ENCODE measurements at regions not wholly inside any gene's neighbourhood (a gene's known extent, or its start where the extent isn't known, plus 50 kb on each side); places are given as distances from the start of the nearest gene placed in this dataset.

DNA sequence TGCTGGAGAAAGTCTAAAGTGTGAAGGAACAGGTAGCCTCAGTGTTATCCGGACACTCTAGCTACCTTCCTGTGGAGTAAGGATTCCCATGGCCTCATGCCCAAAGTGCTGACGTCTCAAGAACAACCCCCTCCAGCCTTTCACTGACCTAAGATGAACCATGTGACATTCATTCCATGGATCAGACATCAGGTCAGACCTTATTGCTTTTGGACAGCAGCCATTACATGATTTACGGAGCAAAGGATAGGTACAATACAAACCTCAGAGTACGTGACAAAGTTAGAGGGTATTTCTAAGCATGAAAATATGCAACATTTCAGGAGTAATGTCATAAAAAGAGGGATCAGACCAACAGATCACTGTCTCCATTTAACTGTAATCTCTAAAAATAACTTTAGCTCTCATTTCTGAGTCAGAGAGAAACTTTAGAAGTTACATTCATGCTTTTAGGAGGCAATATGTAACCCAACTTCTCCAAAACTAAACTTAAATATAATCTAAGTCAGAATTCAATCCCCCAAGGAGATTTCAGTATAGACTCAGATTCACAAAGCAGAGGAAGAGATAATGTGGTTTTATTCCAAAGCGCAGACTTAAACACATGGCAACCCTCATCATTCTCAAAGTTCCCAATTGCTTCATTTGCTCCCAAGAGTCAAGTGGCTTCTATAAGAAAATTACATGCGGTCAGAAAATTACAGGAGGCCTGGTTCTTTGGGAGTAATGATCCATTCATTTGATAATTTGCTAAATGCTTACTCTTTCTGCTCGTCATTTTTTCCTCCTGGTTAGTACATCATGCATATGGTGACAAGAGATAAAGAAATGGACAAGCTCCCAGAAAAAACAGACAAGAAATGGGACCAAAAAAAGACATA, 280.4 kb downstream of the SETD4 start:
- intact Hi-C loops (cut with micrococcal nuclease), result no loop called here
- Histone ChIP-seq H3K36me3 (no peaks in the 10 kb centered on the region), H3K4me1 (peaks cover 9% of the 10 kb centered on the region), H3K9me3 (replicated peaks) (no peaks in the 10 kb centered on the region), H3K4me3 (no peak overlapping the region), H3K27ac (replicated peaks) (peak overlapping the region; percentile 4), H3K27me3 (ENCODE audit: low read depth) (peaks cover 7% of the 10 kb centered on the region)
- no peak for DNase-seq
- no peak for TF ChIP-seq CTCF (IDR thresholded peaks at IDR 0.05; ENCODE audit: borderline replicate concordance)

GRCh38 chr21:35779167-35779566, 281.2 kb downstream of the SETD4 start:
- H3K27me3 ChIP-seq (ENCODE audit: low read depth), result peaks cover 13% of the 10 kb centered on the region
- H3K4me3 ChIP-seq, result no peak overlapping the region
- no peak for TF ChIP-seq CTCF (IDR thresholded peaks at IDR 0.05; ENCODE audit: borderline replicate concordance)
- peaks cover 9% of the 10 kb centered on the region for H3K4me1 ChIP-seq
- no peak overlapping the region for H3K27ac ChIP-seq (replicated peaks)
- H3K36me3 ChIP-seq, result no peaks in the 10 kb centered on the region
- intact Hi-C loops (cut with micrococcal nuclease), result no loop called here
- H3K9me3 ChIP-seq (replicated peaks), result no peaks in the 10 kb centered on the region
- DNase-seq, result no peak

GRCh38 chr21:35777081-35777480, 283.2 kb downstream of the SETD4 start:
- Histone ChIP-seq H3K27me3 (ENCODE audit: low read depth) (peaks cover 17% of the 10 kb centered on the region), H3K4me1 (peaks cover 9% of the 10 kb centered on the region), H3K4me3 (no peak overlapping the region), H3K9me3 (replicated peaks) (no peaks in the 10 kb centered on the region), H3K27ac (replicated peaks) (no peak overlapping the region), H3K36me3 (no peaks in the 10 kb centered on the region)
- no peak for TF ChIP-seq CTCF (IDR thresholded peaks at IDR 0.05; ENCODE audit: borderline replicate concordance)
- no peak for DNase-seq
- intact Hi-C loops (cut with micrococcal nuclease), result no loop called here

GRCh38 chr21:35775778-35776544, 284.4 kb downstream of the SETD4 start:
- DNase-seq, result no peak

More at GRCh38 chr21:35775778-35776544, 284.4 kb downstream of the SETD4 start:
- Histone ChIP-seq H3K36me3 (no peaks in the 10 kb centered on the region), H3K4me3 (no peak overlapping the region), H3K9me3 (replicated peaks) (no peaks in the 10 kb centered on the region), H3K4me1 (peaks cover 7% of the 10 kb centered on the region), H3K27ac (replicated peaks) (no peak overlapping the region), H3K27me3 (ENCODE audit: low read depth) (peaks cover 17% of the 10 kb centered on the region)
- no peak for TF ChIP-seq CTCF (IDR thresholded peaks at IDR 0.05; ENCODE audit: borderline replicate concordance)
- intact Hi-C loops (cut with micrococcal nuclease), result no loop called here

Data from left ventricle myocardium inferior (tissue), 1 donor.